GM21360 (cell line): ENCODE measurements at regions not wholly inside any gene's neighbourhood (a gene's known extent, or its start where the extent isn't known, plus 50 kb on each side); places are given as distances from the start of the nearest gene placed in this dataset.
"Not testable (repeated sequence)": the region's sequence is repeated elsewhere in the genome, so short reads cannot be mapped to it uniquely, and the experiment has no call there.

Experiments
- ATAC-seq: cut with Tn5 transposase; IDR thresholded peaks from one replicate; pipeline ENCODE4 v1.9.1; 2021; ENCODE audit warnings: mild to moderate bottlenecking, moderate library complexity; ENCODE audit not compliant: unreplicated experiment

DNA sequence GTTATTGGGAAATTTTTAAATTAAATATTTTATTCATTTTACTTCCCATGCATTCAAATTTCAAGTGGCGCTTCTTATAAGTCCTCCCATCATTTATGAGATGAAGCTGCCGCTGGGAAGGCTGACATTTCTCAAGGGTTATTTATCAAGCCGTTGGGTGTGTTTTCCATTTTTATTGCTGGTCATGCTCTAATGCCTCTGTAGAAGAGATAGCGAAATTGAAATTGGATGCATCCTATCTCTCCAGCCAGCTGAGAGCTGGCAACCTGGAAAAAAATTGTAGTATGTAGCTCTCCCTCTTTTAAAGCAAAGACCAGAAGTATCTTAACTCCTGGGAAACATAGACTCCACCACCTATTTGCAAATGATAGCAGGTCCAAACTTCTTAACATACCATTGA is 135.9 kb downstream of the C6orf118 start:
- ATAC-seq: no peak

DNA sequence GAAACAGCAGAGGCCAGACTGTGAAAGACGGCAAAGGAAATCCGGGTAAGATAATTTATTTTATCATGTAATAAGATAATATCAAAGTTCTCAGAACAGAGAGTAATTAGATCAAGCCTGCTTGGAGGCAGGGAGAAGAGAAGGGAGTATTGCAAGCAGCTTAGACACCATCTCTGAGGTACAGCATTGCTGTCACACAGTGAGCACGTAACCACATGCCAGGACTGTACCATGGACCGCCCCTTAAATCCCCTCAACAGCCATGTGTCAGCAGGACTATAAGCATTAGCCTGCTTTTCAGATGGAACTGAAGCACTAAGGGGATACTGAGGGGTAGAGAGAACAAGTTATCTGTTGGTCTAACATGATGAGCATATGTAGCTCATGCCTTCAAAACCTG is 141.5 kb downstream of the C6orf118 start:
- ATAC-seq: no peak

DNA sequence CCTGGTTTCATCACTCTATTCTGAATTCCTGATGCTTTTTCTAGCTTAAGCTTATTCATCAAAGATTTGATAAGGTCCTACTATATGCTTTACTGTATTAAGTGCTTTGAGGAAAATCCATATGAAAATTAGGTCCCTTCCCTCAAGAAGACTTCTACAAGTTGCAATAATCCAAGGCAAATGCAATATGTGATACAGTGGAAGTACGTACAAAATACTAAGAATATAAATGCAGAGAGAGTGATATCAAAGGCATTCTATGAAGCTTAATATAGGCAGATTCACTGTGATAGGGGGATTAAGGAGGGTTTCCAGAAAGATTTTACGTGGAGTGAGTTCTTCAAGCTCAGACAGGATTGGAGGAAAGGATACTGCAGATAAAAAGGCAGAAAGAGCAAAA is 142.1 kb downstream of the C6orf118 start:
- ATAC-seq: no peak

DNA sequence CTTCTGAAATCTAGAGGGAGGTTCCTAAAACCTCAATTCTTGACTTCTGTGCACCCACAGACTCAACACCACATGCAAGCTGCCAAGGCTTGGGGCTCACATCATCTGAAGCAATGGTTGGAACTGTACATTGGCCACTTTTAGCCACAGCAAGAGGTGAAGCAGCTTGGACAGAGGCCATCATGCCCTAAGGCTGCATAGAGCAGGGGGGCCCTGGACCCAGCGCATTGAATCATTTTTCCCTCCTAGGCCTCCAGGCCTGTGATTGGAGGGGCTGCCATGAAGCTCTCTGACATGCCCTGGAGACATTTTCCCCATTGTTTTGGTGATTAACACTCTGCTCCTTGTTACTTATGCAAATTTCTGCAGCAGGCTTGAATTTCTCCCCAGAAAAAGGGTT is 145.9 kb downstream of the C6orf118 start:
- no peak for ATAC-seq

DNA sequence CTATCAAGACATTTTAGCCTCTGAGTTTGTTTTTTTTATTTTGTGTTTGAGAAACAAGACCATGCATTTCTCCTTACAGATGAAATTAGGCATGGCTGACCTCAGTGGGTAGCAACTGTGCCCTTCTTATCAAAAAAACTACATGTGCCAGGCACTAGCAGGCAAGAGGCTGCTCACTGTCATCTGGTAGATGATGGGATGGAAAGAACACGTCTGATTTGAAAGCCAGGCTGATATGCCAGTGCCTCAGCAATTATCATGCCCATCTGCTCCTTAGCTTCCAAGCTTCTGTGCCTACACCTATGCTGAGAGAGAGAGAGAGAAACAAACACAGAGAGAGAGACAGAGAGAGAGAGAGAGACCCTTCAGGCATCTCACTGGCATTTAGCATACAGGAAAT is 149.9 kb downstream of the C6orf118 start:
- ATAC-seq: no peak

DNA sequence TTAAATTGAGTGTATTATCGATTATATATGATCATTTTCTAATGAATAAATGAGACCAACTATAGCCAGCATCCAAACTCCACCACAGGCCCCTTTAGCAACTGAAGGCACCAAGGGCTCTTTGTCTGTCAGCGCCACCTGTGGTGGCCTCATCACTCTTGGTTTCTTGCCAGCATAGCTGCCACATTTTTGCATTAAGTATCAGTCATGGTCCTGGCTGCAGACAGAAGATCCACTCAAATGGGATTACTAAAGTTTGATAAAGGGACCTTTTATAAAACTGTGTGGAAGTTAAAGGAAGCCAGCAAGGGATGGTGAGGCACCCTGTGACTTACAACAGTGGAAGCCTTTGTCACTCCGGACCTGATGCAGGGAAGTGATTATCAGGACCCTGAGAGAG is 162.9 kb downstream of the C6orf118 start:
- ATAC-seq: no peak

DNA sequence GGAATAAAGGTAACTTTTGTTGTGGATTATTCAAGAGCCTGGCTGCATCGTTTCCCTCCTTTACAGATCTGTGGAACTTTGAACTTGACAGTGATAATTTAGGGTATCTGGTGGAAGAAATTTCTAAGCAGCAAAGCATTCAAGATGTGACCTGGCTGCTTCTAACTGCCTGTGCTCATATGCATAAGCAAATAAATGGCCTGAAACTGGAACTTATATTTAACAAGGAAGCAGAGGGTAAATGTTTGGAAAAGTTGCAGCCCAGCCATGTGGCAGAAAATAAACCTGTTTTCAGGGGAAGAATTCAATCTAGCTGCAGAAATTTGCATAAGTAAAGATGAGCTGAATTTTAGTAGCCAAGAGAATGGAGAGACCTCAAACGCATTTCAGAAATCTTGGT is 173.5 kb downstream of the C6orf118 start:
- no peak for ATAC-seq

DNA sequence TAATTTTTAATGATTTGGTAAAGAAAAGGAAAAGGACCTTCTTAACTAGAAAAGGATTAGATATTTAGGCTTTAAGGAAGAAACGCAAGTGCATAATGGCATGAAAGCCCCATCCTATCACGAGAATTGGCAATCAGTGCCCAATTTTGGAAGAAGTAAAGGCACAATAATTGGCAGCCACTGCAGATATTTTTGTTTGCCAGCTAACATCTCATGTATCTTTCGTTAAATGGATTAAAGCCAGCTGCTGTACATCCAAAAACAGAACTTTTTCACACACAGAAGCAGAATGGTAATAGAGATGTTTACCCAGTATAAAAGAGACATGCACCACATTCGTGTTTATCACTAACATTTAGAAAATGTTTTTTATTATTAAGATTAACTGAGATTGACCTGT is 180.3 kb downstream of the C6orf118 start:
- ATAC-seq: no peak

DNA sequence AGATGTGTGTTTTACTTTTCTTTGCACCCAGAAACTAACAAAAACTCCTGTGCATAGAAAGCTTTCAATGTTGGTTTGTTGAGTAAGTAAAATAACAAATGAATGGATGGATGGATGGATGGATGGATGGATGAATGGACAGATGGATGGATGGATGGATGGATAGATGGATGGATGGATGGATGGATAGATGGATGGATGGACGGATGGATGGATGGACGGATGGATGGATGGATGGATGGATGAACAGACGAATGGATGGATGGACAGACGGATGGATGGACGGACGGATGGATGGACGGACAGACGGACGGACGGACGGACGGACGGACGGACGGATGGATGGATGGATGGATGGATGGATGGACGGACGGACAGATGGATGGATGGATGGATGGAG is 181.7 kb downstream of the C6orf118 start:
- ATAC-seq: not testable (repeated sequence)

DNA sequence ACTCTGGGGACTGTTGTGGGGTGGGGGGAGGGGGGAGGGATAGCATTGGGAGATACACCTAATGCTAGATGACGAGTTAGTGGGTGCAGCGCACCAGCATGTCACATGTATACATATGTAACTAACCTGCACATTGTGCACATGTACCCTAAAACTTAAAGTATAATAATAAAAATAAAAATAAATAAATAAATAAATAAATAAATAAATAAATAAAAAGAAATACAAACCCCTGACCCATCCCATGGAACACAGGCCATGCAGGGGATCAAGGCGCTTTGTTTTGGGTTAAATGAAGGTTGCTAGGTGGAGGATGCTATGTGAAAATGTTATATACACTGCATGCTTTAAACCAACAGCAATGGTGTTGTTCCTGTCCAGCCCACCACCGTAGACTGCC is 184.7 kb downstream of the C6orf118 start:
- not testable (repeated sequence) for ATAC-seq

DNA sequence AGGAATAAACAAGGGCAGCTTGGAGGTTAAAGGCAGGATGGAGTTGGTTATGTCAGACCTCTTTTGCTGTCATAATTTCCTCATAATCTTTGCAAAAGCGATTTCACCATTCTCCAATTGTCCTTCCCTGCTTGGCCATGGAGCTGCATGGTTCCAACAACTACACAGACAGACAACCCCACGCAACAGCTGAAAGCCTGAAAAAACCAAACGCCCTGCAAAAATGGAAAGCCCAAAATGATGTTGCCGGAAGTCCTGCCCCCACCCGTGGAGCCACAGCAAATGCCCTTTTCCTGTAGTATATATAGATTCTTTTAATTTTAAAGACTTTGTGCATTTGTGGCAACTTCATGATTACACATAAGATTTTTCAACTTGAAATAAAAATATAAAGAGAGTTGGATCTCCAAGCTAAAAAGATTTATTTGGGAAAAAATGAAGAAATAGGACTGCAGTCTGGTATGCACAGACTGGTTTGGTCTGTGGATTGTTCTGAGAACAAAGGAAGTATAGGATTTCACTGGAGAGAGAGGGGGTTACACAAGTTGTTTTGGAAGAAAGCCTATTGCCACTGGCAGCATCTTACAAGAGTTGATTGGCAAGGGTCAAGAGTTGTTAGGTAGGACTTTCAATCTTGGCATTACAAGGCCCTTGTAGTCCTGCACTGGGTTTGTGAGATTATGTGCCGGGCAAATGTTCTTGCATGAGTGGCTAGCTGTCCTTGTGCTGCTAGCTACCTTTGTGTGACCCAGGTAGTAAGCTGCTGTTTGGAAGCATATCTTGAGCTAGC is 190.0 kb downstream of the C6orf118 start:
- ATAC-seq: no peak

DNA sequence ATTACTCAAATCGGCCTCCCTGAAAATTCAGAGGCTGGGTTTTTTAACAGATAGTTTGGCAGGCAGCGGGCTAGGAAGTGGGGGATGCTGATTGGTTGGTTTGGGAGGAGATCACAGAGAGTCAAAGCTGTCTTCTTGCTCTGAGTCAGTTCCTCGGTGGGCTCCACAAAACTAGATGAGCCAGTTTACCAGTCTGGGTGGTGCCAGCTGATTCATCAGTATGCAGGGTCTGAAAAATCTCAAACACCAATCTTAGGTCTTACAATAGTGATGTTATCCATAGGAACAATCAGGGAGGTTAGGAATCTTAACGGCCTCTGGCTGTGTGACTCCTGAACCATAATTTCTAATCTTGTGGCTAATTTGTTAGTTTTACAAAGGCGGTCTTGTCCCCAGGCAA is 190.7 kb downstream of the C6orf118 start:
- ATAC-seq: no peak

DNA sequence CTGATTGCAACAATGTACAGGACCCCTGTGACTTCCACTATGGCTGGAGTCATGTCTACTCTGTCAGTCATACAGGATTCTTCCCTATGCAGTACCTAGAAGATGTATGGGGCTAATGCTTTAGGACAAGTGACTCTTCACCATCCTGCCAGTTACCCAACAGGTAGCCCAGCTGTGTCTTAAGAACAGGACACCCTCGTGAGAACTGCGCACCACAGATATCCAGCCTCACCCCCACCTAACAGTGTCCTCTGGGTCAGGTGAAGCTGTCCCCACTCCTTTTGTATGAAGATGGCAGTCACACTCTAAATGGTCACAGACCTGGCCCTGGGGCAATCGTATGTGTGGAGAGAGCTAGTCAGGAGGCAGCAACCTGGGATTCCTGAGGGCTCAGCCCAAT is 191.6 kb downstream of the C6orf118 start:
- ATAC-seq: no peak

DNA sequence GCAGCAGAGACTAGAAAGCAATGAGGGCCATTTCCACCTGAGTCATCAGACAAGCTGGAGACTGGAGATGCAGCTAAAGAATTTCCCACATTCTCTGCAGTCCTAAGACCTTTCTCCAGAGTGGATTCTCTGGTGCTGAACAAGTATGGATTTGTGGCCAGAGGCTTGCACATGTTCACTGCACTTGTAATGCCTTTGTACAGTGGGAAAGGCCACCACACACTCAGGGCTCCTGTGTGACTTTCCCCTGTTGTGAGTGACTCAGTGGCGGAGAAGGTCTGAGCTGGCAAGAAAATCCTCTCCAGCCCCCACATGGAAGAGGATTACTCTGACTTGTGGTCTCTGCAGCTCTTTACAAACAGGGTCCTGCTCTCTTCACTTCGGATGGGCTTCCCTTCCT is 192.3 kb downstream of the C6orf118 start:
- ATAC-seq: no peak

DNA sequence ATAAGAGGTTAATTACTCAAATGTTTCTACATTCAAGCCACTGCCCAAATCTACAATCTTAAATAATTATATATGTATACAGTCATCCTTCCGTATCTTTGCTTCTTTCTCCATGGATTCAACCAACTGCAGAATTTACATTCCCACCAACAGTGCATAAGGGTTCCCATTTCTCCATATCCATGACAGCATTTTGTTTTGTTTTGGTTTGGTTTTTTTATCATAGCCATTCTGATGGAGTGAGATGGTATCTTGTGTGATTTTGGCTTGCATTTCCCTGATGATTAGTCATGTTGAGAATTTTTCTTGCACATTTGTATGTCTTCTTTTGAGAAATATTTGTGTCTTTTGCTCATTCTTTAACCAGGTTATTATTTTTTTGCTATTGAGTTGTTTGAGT is 198.5 kb downstream of the C6orf118 start:
- no peak for ATAC-seq

DNA sequence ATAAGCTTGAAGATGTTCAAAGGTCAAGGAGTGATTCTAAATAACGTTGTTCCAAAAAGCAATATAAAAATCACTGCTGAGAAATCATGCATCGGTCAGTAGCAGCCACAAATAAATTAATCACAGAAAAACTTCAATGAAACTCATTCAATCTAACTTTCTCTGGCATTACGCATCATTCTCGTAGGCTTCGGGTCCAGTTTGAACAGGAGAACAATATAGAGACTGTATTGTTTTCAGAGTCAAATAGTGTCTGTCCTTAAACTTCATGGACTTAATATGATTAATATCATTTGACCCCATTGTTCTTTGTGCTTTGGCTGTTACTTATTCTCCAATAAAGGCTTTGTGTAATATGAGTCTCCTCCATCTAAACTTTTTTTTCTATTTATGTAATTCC is 200.4 kb downstream of the C6orf118 start:
- ATAC-seq: no peak

DNA sequence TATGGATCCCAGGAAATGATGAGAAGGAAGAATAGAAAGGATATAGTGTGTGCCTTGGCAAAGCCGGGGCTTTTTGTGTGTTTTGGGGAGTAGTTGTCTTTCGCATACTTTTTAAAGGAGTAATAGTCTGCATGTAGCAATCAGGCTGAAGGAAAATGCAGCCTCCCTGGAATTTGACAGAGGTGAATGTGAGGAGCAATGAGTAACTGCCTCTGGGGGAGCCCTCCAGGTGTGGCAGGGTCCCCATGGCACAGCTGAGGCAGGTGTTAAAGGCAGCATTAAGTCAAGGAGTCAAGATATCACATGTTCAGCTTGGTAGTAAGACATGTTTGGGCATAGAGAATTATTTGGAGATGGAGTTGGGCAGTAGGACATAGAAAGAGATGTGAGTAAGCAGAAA is 203.1 kb downstream of the C6orf118 start:
- no peak for ATAC-seq

DNA sequence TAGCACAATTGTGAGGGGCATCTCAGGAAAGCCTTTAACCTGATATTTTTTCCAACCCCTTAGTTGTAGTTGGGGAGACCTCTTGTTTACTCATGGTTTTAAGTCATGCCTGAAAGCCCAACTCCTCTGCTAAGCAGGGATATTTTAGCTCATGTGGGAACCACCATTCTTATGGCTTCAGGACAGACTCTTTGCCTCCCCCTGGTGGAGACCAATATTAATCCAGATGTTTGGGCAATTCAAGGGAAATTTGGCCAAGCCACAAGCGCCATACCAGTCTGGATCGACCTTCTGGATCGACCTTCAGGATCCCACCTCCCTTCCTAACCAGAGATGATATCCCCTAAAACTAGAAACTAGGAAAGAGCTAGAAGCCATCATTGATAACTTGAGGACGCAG is 211.2 kb downstream of the C6orf118 start:
- ATAC-seq: no peak

DNA sequence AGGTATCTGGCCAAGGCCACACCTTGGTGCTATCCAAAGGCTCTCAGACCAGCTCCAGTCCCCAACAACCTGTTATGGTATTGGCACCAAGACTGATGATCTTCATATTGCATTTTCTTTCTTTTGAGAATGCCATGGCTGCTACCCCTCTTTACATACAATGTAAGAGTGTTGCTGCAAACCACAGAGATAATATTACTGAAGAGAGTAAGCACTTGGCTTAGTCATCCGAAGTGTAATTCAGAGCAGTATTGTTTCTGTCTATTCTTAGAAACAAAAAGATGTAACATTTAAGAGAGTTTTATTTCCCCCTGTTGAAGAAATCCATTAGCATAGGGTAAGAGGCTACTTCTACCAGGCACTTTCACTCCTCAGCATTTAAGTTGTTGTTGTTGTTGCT is 212.5 kb downstream of the C6orf118 start:
- no peak for ATAC-seq

DNA sequence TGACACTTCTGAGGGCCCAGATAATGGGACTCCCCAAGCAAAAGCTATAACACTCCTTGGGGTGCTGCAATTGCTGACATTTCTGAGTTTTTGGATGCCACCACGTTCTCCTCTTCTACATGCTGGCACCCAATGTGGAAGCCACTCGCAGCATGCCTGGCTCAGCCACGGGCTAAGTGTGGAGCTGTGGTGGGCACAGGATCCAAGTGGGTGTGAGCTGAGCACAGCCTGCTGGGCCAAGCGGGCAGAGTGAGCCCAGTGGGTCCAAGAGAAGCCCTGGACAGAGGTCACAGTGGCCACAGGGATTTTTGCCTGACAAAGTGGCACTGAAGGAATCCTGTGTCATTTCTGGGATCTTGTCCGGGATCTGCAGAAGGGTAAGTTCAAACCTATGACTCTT is 213.2 kb downstream of the C6orf118 start:
- no peak for ATAC-seq

DNA sequence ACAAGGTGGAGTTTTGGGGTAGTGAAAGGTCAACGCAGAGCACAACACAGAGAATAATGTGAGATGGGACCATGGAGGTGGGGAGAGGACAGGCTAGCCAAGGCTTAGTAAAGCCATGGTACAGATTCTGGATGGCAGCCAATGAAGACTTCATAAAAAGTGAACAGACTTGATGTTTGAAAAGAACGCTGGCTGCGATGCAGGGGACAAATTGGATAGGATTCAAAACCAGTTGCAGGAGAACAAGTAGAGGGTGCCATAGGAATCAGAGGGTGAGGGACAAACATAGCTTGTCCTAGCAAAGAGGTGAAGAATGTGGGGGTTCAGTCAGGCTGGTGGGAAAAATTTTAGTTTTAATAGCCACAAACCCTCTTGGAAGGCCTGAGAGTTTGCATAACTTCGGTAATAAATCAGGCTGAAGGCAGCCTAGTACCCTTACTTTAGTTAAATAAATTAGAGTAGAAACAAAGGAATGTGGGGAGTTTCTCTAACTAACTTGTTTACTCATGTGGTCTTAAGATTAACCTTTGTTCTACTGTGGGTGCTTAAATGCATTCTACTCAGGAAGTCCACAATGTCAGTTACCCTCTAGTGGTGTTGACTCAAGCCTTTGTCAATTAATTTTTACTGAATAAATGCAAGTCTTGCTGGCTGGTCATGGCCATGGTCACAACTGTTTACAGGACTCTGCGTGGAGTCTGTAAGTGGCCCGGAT is 216.4 kb downstream of the C6orf118 start:
- ATAC-seq: no peak

DNA sequence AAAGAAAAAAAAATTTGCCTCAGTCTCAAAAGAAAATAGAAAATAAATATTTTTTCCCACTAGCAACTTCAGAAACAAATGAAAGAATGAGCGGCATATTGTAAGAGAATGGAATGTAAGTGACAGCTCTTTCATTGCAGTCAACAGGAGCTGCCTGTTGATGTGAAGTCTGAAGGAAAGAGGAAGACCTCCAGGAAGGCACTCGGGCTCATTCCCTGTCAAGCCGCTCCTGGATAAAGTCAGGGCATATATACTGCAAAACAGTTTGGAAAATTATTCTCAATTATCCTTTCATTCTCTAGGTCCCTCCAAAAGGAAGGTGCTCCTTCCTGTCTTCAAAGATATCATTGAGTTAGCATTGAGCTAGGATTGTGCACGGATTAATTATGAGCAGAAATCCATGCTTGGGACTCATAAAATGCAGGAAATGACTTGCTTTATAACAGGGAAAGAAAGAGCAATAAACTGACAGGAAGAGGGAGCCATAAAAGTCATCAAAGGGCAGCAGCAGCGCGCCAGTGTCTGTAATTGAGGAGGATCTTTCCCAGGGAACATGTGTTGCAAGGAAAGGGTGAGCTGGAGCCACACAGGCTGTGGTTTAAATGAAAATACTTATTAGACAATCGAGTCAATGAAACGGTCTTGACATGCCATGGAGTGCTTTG is 218.2 kb downstream of the C6orf118 start:
- ATAC-seq: no peak
